ENCODE measurements at regions not wholly inside any gene's neighbourhood (a gene's known extent, or its start where the extent isn't known, plus 50 kb on each side); places are given as distances from the start of the nearest gene placed in this dataset.
"Not testable (repeated sequence)": the region's sequence is repeated elsewhere in the genome, so short reads cannot be mapped to it uniquely, and the experiment has no call there.

GRCh38 chr13:22814433-22814832 lies 366.3 kb upstream of the SGCG start:
- not testable (repeated sequence) for DNase-seq (ENCODE audit: low read depth in 6 of 9, low spot score in 9 of 9); H3K27me3 ChIP-seq (ENCODE audit: control insufficient read depth in 2 of 2, insufficient read depth in 1 of 2, low read length in 1 of 2); H3K9me3 ChIP-seq (ENCODE audit: control insufficient read depth in 2 of 2, insufficient read depth in 1 of 2, low read length in 1 of 2); H3K36me3 ChIP-seq (ENCODE audit: control insufficient read depth in 2 of 2, insufficient read depth in 2 of 2, low read length in 1 of 2); H3K27ac ChIP-seq (ENCODE audit: low read depth in 1 of 2, low read length in 1 of 2); H3K4me3 ChIP-seq (ENCODE audit: low read length in 2 of 2); H3K4me1 ChIP-seq (ENCODE audit: control insufficient read depth in 2 of 2, insufficient read depth in 2 of 2, low read length in 2 of 2)
- 91% methylated on average over 8 of the region's 8 CpGs for WGBS

- Histone ChIP-seq H3K4me1 (ENCODE audit: control insufficient read depth in 2 of 2, insufficient read depth in 2 of 2, low read length in 2 of 2) (no peaks in the 10 kb centered on the region), H3K9me3 (ENCODE audit: control insufficient read depth in 2 of 2, insufficient read depth in 1 of 2, low read length in 1 of 2) (no peaks in the 10 kb centered on the region), H3K4me3 (ENCODE audit: low read length in 2 of 2) (no peak overlapping the region), H3K36me3 (ENCODE audit: control insufficient read depth in 2 of 2, insufficient read depth in 2 of 2, low read length in 1 of 2) (no peaks in the 10 kb centered on the region), H3K27ac (ENCODE audit: low read depth in 1 of 2, low read length in 1 of 2) (no peak overlapping the region), H3K27me3 (ENCODE audit: control insufficient read depth in 2 of 2, insufficient read depth in 1 of 2, low read length in 1 of 2) (no peaks in the 10 kb centered on the region)
- no peak for DNase-seq (ENCODE audit: low read depth in 6 of 9, low spot score in 9 of 9)
- 97% methylated on average over 2 of the region's 2 CpGs for WGBS
Measured at GRCh38 chr13:22821589-22821988, 359.2 kb upstream of the SGCG start.

GRCh38 chr13:22825186-22825585 lies 355.6 kb upstream of the SGCG start:
- Histone ChIP-seq H3K4me3 (ENCODE audit: low read length in 2 of 2) (no peak overlapping the region), H3K27me3 (ENCODE audit: control insufficient read depth in 2 of 2, insufficient read depth in 1 of 2, low read length in 1 of 2) (no peaks in the 10 kb centered on the region), H3K9me3 (ENCODE audit: control insufficient read depth in 2 of 2, insufficient read depth in 1 of 2, low read length in 1 of 2) (no peaks in the 10 kb centered on the region), H3K36me3 (ENCODE audit: control insufficient read depth in 2 of 2, insufficient read depth in 2 of 2, low read length in 1 of 2) (no peaks in the 10 kb centered on the region), H3K4me1 (ENCODE audit: control insufficient read depth in 2 of 2, insufficient read depth in 2 of 2, low read length in 2 of 2) (no peaks in the 10 kb centered on the region), H3K27ac (ENCODE audit: low read depth in 1 of 2, low read length in 1 of 2) (no peak overlapping the region)
- no peak for DNase-seq (ENCODE audit: low read depth in 6 of 9, low spot score in 9 of 9)
- WGBS = 99% methylated on average over 1 of the region's 1 CpG

GRCh38 chr13:22828081-22828480 lies 352.7 kb upstream of the SGCG start:
- Histone ChIP-seq H3K27ac (ENCODE audit: low read depth in 1 of 2, low read length in 1 of 2) (no peak overlapping the region), H3K27me3 (ENCODE audit: control insufficient read depth in 2 of 2, insufficient read depth in 1 of 2, low read length in 1 of 2) (no peaks in the 10 kb centered on the region), H3K4me3 (ENCODE audit: low read length in 2 of 2) (no peak overlapping the region), H3K36me3 (ENCODE audit: control insufficient read depth in 2 of 2, insufficient read depth in 2 of 2, low read length in 1 of 2) (no peaks in the 10 kb centered on the region), H3K9me3 (ENCODE audit: control insufficient read depth in 2 of 2, insufficient read depth in 1 of 2, low read length in 1 of 2) (no peaks in the 10 kb centered on the region), H3K4me1 (ENCODE audit: control insufficient read depth in 2 of 2, insufficient read depth in 2 of 2, low read length in 2 of 2) (no peaks in the 10 kb centered on the region)
- DNase-seq (ENCODE audit: low read depth in 6 of 9, low spot score in 9 of 9) = no peak
- WGBS = 88% methylated on average over 2 of the region's 2 CpGs

- no peaks in the 10 kb centered on the region for H3K9me3 ChIP-seq (ENCODE audit: control insufficient read depth in 2 of 2, insufficient read depth in 1 of 2, low read length in 1 of 2)
- H3K36me3 ChIP-seq (ENCODE audit: control insufficient read depth in 2 of 2, insufficient read depth in 2 of 2, low read length in 1 of 2) = no peaks in the 10 kb centered on the region
- H3K4me3 ChIP-seq (ENCODE audit: low read length in 2 of 2) = no peak overlapping the region
- DNase-seq (ENCODE audit: low read depth in 6 of 9, low spot score in 9 of 9) = no peak
- H3K4me1 ChIP-seq (ENCODE audit: control insufficient read depth in 2 of 2, insufficient read depth in 2 of 2, low read length in 2 of 2) = no peaks in the 10 kb centered on the region
- 91% methylated on average over 2 of the region's 2 CpGs for WGBS
- H3K27ac ChIP-seq (ENCODE audit: low read depth in 1 of 2, low read length in 1 of 2) = no peak overlapping the region
- H3K27me3 ChIP-seq (ENCODE audit: control insufficient read depth in 2 of 2, insufficient read depth in 1 of 2, low read length in 1 of 2) = peaks cover 0 to 6% of the 10 kb centered on the region in 2 donors
Measured at GRCh38 chr13:22836475-22836874, 344.3 kb upstream of the SGCG start.

- H3K4me1 ChIP-seq (ENCODE audit: control insufficient read depth in 2 of 2, insufficient read depth in 2 of 2, low read length in 2 of 2) = no peaks in the 10 kb centered on the region
- H3K27ac ChIP-seq (ENCODE audit: low read depth in 1 of 2, low read length in 1 of 2) = no peak overlapping the region
- H3K9me3 ChIP-seq (ENCODE audit: control insufficient read depth in 2 of 2, insufficient read depth in 1 of 2, low read length in 1 of 2) = no peaks in the 10 kb centered on the region
- DNase-seq (ENCODE audit: low read depth in 6 of 9, low spot score in 9 of 9) = no peak
- H3K36me3 ChIP-seq (ENCODE audit: control insufficient read depth in 2 of 2, insufficient read depth in 2 of 2, low read length in 1 of 2) = no peaks in the 10 kb centered on the region
- 17% methylated on average over 45 of the region's 45 CpGs for WGBS
- H3K27me3 ChIP-seq (ENCODE audit: control insufficient read depth in 2 of 2, insufficient read depth in 1 of 2, low read length in 1 of 2) = peaks cover 0 to 6% of the 10 kb centered on the region in 2 donors
- H3K4me3 ChIP-seq (ENCODE audit: low read length in 2 of 2) = no peak overlapping the region
Measured at GRCh38 chr13:22837980-22838647, 342.7 kb upstream of the SGCG start.

- H3K4me1 ChIP-seq (ENCODE audit: control insufficient read depth in 2 of 2, insufficient read depth in 2 of 2, low read length in 2 of 2) = no peaks in the 10 kb centered on the region
- no peak overlapping the region for H3K4me3 ChIP-seq (ENCODE audit: low read length in 2 of 2)
- no peak for DNase-seq (ENCODE audit: low read depth in 6 of 9, low spot score in 9 of 9)
- H3K36me3 ChIP-seq (ENCODE audit: control insufficient read depth in 2 of 2, insufficient read depth in 2 of 2, low read length in 1 of 2) = no peaks in the 10 kb centered on the region
- 90% methylated on average over 7 of the region's 7 CpGs for WGBS
- no peaks in the 10 kb centered on the region for H3K9me3 ChIP-seq (ENCODE audit: control insufficient read depth in 2 of 2, insufficient read depth in 1 of 2, low read length in 1 of 2)
- H3K27ac ChIP-seq (ENCODE audit: low read depth in 1 of 2, low read length in 1 of 2) = no peak overlapping the region
- H3K27me3 ChIP-seq (ENCODE audit: control insufficient read depth in 2 of 2, insufficient read depth in 1 of 2, low read length in 1 of 2) = peaks cover 0 to 6% of the 10 kb centered on the region in 2 donors
Measured at GRCh38 chr13:22839603-22840530, 340.9 kb upstream of the SGCG start.

- Histone ChIP-seq H3K36me3 (ENCODE audit: control insufficient read depth in 2 of 2, insufficient read depth in 2 of 2, low read length in 1 of 2) (no peaks in the 10 kb centered on the region), H3K27me3 (ENCODE audit: control insufficient read depth in 2 of 2, insufficient read depth in 1 of 2, low read length in 1 of 2) (no peaks in the 10 kb centered on the region), H3K9me3 (ENCODE audit: control insufficient read depth in 2 of 2, insufficient read depth in 1 of 2, low read length in 1 of 2) (no peaks in the 10 kb centered on the region), H3K27ac (ENCODE audit: low read depth in 1 of 2, low read length in 1 of 2) (no peak overlapping the region), H3K4me3 (ENCODE audit: low read length in 2 of 2) (no peak overlapping the region), H3K4me1 (ENCODE audit: control insufficient read depth in 2 of 2, insufficient read depth in 2 of 2, low read length in 2 of 2) (no peaks in the 10 kb centered on the region)
- 65% methylated on average over 2 of the region's 2 CpGs for WGBS
- DNase-seq (ENCODE audit: low read depth in 6 of 9, low spot score in 9 of 9) = no peak
Measured at GRCh38 chr13:22846551-22846950, 334.2 kb upstream of the SGCG start.

GRCh38 chr13:22848539-22849052 lies 332.2 kb upstream of the SGCG start:
- Histone ChIP-seq H3K27me3 (ENCODE audit: control insufficient read depth in 2 of 2, insufficient read depth in 1 of 2, low read length in 1 of 2) (no peaks in the 10 kb centered on the region), H3K4me1 (ENCODE audit: control insufficient read depth in 2 of 2, insufficient read depth in 2 of 2, low read length in 2 of 2) (no peaks in the 10 kb centered on the region), H3K36me3 (ENCODE audit: control insufficient read depth in 2 of 2, insufficient read depth in 2 of 2, low read length in 1 of 2) (no peaks in the 10 kb centered on the region), H3K9me3 (ENCODE audit: control insufficient read depth in 2 of 2, insufficient read depth in 1 of 2, low read length in 1 of 2) (no peaks in the 10 kb centered on the region), H3K4me3 (ENCODE audit: low read length in 2 of 2) (no peak overlapping the region), H3K27ac (ENCODE audit: low read depth in 1 of 2, low read length in 1 of 2) (no peak overlapping the region)
- no peak for DNase-seq (ENCODE audit: low read depth in 6 of 9, low spot score in 9 of 9)
- 96% methylated on average over 32 of the region's 32 CpGs for WGBS
